Panc1 (cell line): ENCODE measurements at regions not wholly inside any gene's neighbourhood (a gene's known extent, or its start where the extent isn't known, plus 50 kb on each side); places are given as distances from the start of the nearest gene placed in this dataset.

Experiments
- ATAC-seq: fragments of 200-7000 bp; cut with Tn5 transposase; 2 replicates; pipeline ENCODE4 v1.9.1; 2020; ENCODE audit warnings: mild to moderate bottlenecking, moderate library complexity
- BruUV-seq: library from RNA; stranded (reverse); fragments of 400-500 nt; replicated peaks from 2 replicates; lab custom pipeline; 2021; lab: Mats Ljungman, UMichigan
- CTCF ChIA-PET: fragments of 300-600 bp; sonication (Branson Sonifier 250); formaldehyde crosslinking; loops from one replicate; lab custom pipeline; 2022; ENCODE audit warnings: antibody characterized with exemption; lab: Charles Lee
- POLR2A ChIA-PET: fragments of 300-600 bp; sonication (Branson Sonifier 250); formaldehyde crosslinking; loops from one replicate; lab custom pipeline; 2022; ENCODE audit warnings: antibody characterized with exemption; lab: Charles Lee
- DNase-seq: peaks from one replicate; pipeline ENCODE4 v3.0.0-alpha.2; 2010; ENCODE audit warnings: low read depth, low spot score
- H3K27ac ChIP-seq: 2 replicates; pipeline ENCODE4 v1.5.1; 2011; ENCODE audit warnings: mild to moderate bottlenecking, low read length, inconsistent platforms
- H3K27me3 ChIP-seq: fragments of 200-500 bp; sonication (Bioruptor generic); 2 replicates; pipeline ENCODE4 v1.6.0; 2014; ENCODE audit warnings: low read length, inconsistent platforms; ENCODE audit not compliant: control insufficient read depth, insufficient read depth
- H3K36me3 ChIP-seq: fragments of 200-500 bp; sonication (Bioruptor generic); 2 replicates; pipeline ENCODE4 v1.5.1; 2014; ENCODE audit warnings: inconsistent platforms, mild to moderate bottlenecking, low read length, moderate library complexity; ENCODE audit not compliant: control insufficient read depth, insufficient read depth
- H3K4me1 ChIP-seq: 2 replicates; pipeline ENCODE4 v1.5.1; 2011; ENCODE audit warnings: inconsistent platforms, mild to moderate bottlenecking, low read length, moderate library complexity; ENCODE audit not compliant: control insufficient read depth, insufficient read depth
- H3K4me3 ChIP-seq, 2 experiments: 2 replicates each; pipeline ENCODE4 v1.5.1; 2011 to 2012; ENCODE audit warnings: low read depth in 2 of 2, low read length in 2 of 2, mild to moderate bottlenecking in 2 of 2, inconsistent platforms in 1 of 2, moderate library complexity in 1 of 2
- H3K9me3 ChIP-seq: fragments of 200-500 bp; sonication (Bioruptor generic); 2 replicates; pipeline ENCODE4 v1.5.1; 2014; ENCODE audit warnings: low read depth, mild to moderate bottlenecking, inconsistent platforms, low read length, moderate library complexity; ENCODE audit not compliant: control insufficient read depth, insufficient read depth
- CTCF ChIP-seq: fragments of 450-650 bp; IDR thresholded peaks from 2 replicates; pipeline ENCODE4 v1.5.1; 2017; ENCODE audit warnings: mild to moderate bottlenecking
- POLR2AphosphoS5 ChIP-seq: IDR thresholded peaks from 2 replicates; pipeline ENCODE4 v1.6.1; 2012; ENCODE audit warnings: mild to moderate bottlenecking, low read depth, low read length, moderate library complexity
- REST ChIP-seq, 2 experiments: IDR thresholded peaks; 2 replicates each; pipeline ENCODE4 v1.6.1; 2011 to 2012; ENCODE audit warnings: low read depth in 2 of 2, control low read depth in 1 of 2, low read length in 1 of 2, mild to moderate bottlenecking in 1 of 2, moderate library complexity in 1 of 2; ENCODE audit not compliant: insufficient read depth in 1 of 2
- SIN3A ChIP-seq: IDR thresholded peaks from 2 replicates; pipeline ENCODE4 v1.6.1; 2012; ENCODE audit warnings: low read depth, mild to moderate bottlenecking, low read length, moderate library complexity, borderline replicate concordance; ENCODE audit not compliant: insufficient read depth
- TCF7L2 ChIP-seq: IDR thresholded peaks from 2 replicates; pipeline ENCODE4 v1.6.1; 2011; ENCODE audit warnings: mild to moderate bottlenecking, low read depth, low read length, inconsistent platforms
- in situ Hi-C: cut with HindIII; loops from 2 replicates; pipeline ENCODE4 v1.10.0; 2016; ENCODE audit warnings: low sequenced_read_pairs, low pct_unique_long_range_greater_than_20kb
- intact Hi-C: fragments of 100-400 bp; cut with micrococcal nuclease; formaldehyde crosslinking; loops from one replicate; pipeline ENCODE4 v1.10.0; 2022; ENCODE audit not compliant: unreplicated experiment

GRCh38 chr3:5275529-5275928 lies 88.0 kb downstream of the EDEM1 start:
- H3K27me3 ChIP-seq = no peaks in the 10 kb centered on the region
- DNase-seq (no peak), ATAC-seq (no peak)

GRCh38 chr3:5276934-5277333 lies 89.4 kb downstream of the EDEM1 start:
- CTCF ChIA-PET = no interaction called here
- BruUV-seq = no TSS peak

More at GRCh38 chr3:5275529-5275928, 88.0 kb downstream of the EDEM1 start:
- ChIA-PET CTCF (no interaction called here), POLR2A (no interaction called here)
- BruUV-seq = no TSS peak
- TF ChIP-seq TCF7L2 (no peak), CTCF (no peak), POLR2AphosphoS5 (no peak), SIN3A (no peak)
- Histone ChIP-seq H3K36me3 (no peaks in the 10 kb centered on the region), H3K9me3 (no peaks in the 10 kb centered on the region), H3K27ac (no peak overlapping the region), H3K4me3 (no peak overlapping the region), H3K4me1 (no peaks in the 10 kb centered on the region)
- intact Hi-C loops = no loop called here
- in situ Hi-C loops = no loop called here

More at GRCh38 chr3:5276934-5277333, 89.4 kb downstream of the EDEM1 start:
- POLR2A ChIA-PET = no interaction called here
- no peak for ATAC-seq
- intact Hi-C loops = no loop called here
- no peak for DNase-seq
- no peaks in the 10 kb centered on the region for H3K36me3 ChIP-seq
- H3K27ac ChIP-seq = no peak overlapping the region
- H3K4me3 ChIP-seq = no peak overlapping the region
- H3K9me3 ChIP-seq = no peaks in the 10 kb centered on the region
- in situ Hi-C loops = no loop called here
- no peaks in the 10 kb centered on the region for H3K4me1 ChIP-seq
- TF ChIP-seq CTCF (no peak), SIN3A (no peak), REST (IDR thresholded peaks at IDR 0.05; ENCODE audit: insufficient read depth in 1 of 2, low read depth in 2 of 2, low read length in 1 of 2) (no peak), TCF7L2 (no peak), POLR2AphosphoS5 (no peak)
- no peaks in the 10 kb centered on the region for H3K27me3 ChIP-seq
